IPS-18a (cell line): ENCODE measurements at regions not wholly inside any gene's neighbourhood (a gene's known extent, or its start where the extent isn't known, plus 50 kb on each side); places are given as distances from the start of the nearest gene placed in this dataset.

ENCODE experiments used
- H3K27ac ChIP-seq: one replicate; pipeline ENCODE4 v1.5.1; 2013; ENCODE audit warnings: low read length
- H3K27me3 ChIP-seq: one replicate; pipeline ENCODE4 v1.6.1; 2013; ENCODE audit warnings: mild to moderate bottlenecking, low read length; ENCODE audit not compliant: control insufficient read depth, insufficient read depth
- H3K36me3 ChIP-seq: one replicate; pipeline ENCODE4 v1.6.1; 2013; ENCODE audit warnings: low read depth, low read length; ENCODE audit not compliant: control insufficient read depth
- H3K4me1 ChIP-seq: one replicate; pipeline ENCODE4 v1.6.1; 2013; ENCODE audit warnings: low read depth, low read length; ENCODE audit not compliant: control insufficient read depth
- H3K4me3 ChIP-seq: one replicate; pipeline ENCODE4 v1.5.1; 2013; ENCODE audit warnings: low read length
- H3K9ac ChIP-seq: one replicate; pipeline ENCODE4 v1.6.1; 2013; ENCODE audit warnings: mild to moderate bottlenecking, low read length, moderate library complexity
- H3K9me3 ChIP-seq: one replicate; pipeline ENCODE4 v1.6.1; 2013; ENCODE audit warnings: low read depth, low read length; ENCODE audit not compliant: control insufficient read depth

GRCh38 chr9:29830821-29831220, 2257.5 kb upstream of the C9orf72 start:
- Histone ChIP-seq H3K27me3 (no peaks in the 10 kb centered on the region), H3K27ac (no peak overlapping the region), H3K36me3 (no peaks in the 10 kb centered on the region), H3K4me3 (no peak overlapping the region), H3K4me1 (peaks cover 5% of the 10 kb centered on the region), H3K9me3 (peaks cover 9% of the 10 kb centered on the region), H3K9ac (no peak overlapping the region)

- no peak overlapping the region for H3K27ac ChIP-seq
- no peaks in the 10 kb centered on the region for H3K9me3 ChIP-seq
- H3K27me3 ChIP-seq, result no peaks in the 10 kb centered on the region
- no peak overlapping the region for H3K4me3 ChIP-seq
- H3K9ac ChIP-seq, result no peak overlapping the region
- H3K36me3 ChIP-seq, result no peaks in the 10 kb centered on the region
- H3K4me1 ChIP-seq, result peaks cover 3% of the 10 kb centered on the region
These were observed 2265.3 kb upstream of the C9orf72 start for GRCh38 chr9:29838491-29839020.

- Histone ChIP-seq H3K4me3 (no peak overlapping the region), H3K27me3 (no peaks in the 10 kb centered on the region), H3K9ac (no peak overlapping the region), H3K4me1 (no peaks in the 10 kb centered on the region), H3K27ac (no peak overlapping the region), H3K9me3 (peaks cover 2% of the 10 kb centered on the region), H3K36me3 (no peaks in the 10 kb centered on the region)
These were observed 2271.0 kb upstream of the C9orf72 start for GRCh38 chr9:29844251-29844650.

GRCh38 chr9:29850664-29851063, 2277.4 kb upstream of the C9orf72 start:
- Histone ChIP-seq H3K27me3 (no peaks in the 10 kb centered on the region), H3K9me3 (peaks cover 2% of the 10 kb centered on the region), H3K4me1 (no peaks in the 10 kb centered on the region), H3K27ac (no peak overlapping the region), H3K36me3 (no peaks in the 10 kb centered on the region), H3K9ac (no peak overlapping the region), H3K4me3 (no peak overlapping the region)

GRCh38 chr9:29861803-29862202, 2288.5 kb upstream of the C9orf72 start:
- Histone ChIP-seq H3K9me3 (no peaks in the 10 kb centered on the region), H3K36me3 (no peaks in the 10 kb centered on the region), H3K4me3 (no peak overlapping the region), H3K27me3 (no peaks in the 10 kb centered on the region), H3K4me1 (no peaks in the 10 kb centered on the region), H3K27ac (no peak overlapping the region), H3K9ac (no peak overlapping the region)

- H3K27me3 ChIP-seq, result no peaks in the 10 kb centered on the region
- H3K27ac ChIP-seq, result no peak overlapping the region
- no peak overlapping the region for H3K9ac ChIP-seq
- H3K4me1 ChIP-seq, result no peaks in the 10 kb centered on the region
- H3K9me3 ChIP-seq, result no peaks in the 10 kb centered on the region
- H3K36me3 ChIP-seq, result no peaks in the 10 kb centered on the region
- H3K4me3 ChIP-seq, result no peak overlapping the region
These were observed 2292.6 kb upstream of the C9orf72 start for GRCh38 chr9:29865764-29866313.

GRCh38 chr9:29866556-29866955, 2293.3 kb upstream of the C9orf72 start:
- H3K4me3 ChIP-seq, result no peak overlapping the region
- no peak overlapping the region for H3K9ac ChIP-seq
- no peak overlapping the region for H3K27ac ChIP-seq
- H3K9me3 ChIP-seq, result no peaks in the 10 kb centered on the region
- H3K4me1 ChIP-seq, result no peaks in the 10 kb centered on the region
- no peaks in the 10 kb centered on the region for H3K36me3 ChIP-seq
- no peaks in the 10 kb centered on the region for H3K27me3 ChIP-seq

GRCh38 chr9:29873579-29873978, 2300.3 kb upstream of the C9orf72 start:
- Histone ChIP-seq H3K4me3 (no peak overlapping the region), H3K27ac (no peak overlapping the region), H3K27me3 (no peaks in the 10 kb centered on the region), H3K4me1 (peaks cover 10% of the 10 kb centered on the region), H3K36me3 (no peaks in the 10 kb centered on the region), H3K9me3 (no peaks in the 10 kb centered on the region), H3K9ac (no peak overlapping the region)

- Histone ChIP-seq H3K4me3 (no peak overlapping the region), H3K9ac (no peak overlapping the region), H3K36me3 (no peaks in the 10 kb centered on the region), H3K27ac (no peak overlapping the region), H3K4me1 (peaks cover 10% of the 10 kb centered on the region), H3K9me3 (no peaks in the 10 kb centered on the region), H3K27me3 (no peaks in the 10 kb centered on the region)
These were observed 2302.3 kb upstream of the C9orf72 start for GRCh38 chr9:29875547-29875946.

GRCh38 chr9:29882767-29883166, 2309.5 kb upstream of the C9orf72 start:
- Histone ChIP-seq H3K36me3 (no peaks in the 10 kb centered on the region), H3K4me3 (no peak overlapping the region), H3K4me1 (no peaks in the 10 kb centered on the region), H3K27me3 (no peaks in the 10 kb centered on the region), H3K9me3 (no peaks in the 10 kb centered on the region), H3K27ac (no peak overlapping the region), H3K9ac (no peak overlapping the region)

GRCh38 chr9:29906065-29906464, 2332.8 kb upstream of the C9orf72 start:
- Histone ChIP-seq H3K4me1 (no peaks in the 10 kb centered on the region), H3K9me3 (no peaks in the 10 kb centered on the region), H3K9ac (no peak overlapping the region), H3K36me3 (no peaks in the 10 kb centered on the region), H3K27ac (no peak overlapping the region), H3K27me3 (no peaks in the 10 kb centered on the region), H3K4me3 (no peak overlapping the region)

GRCh38 chr9:29928072-29928471, 2354.8 kb upstream of the C9orf72 start:
- H3K27me3 ChIP-seq, result no peaks in the 10 kb centered on the region
- no peak overlapping the region for H3K4me3 ChIP-seq
- H3K4me1 ChIP-seq, result no peaks in the 10 kb centered on the region
- no peaks in the 10 kb centered on the region for H3K9me3 ChIP-seq
- H3K36me3 ChIP-seq, result no peaks in the 10 kb centered on the region
- no peak overlapping the region for H3K9ac ChIP-seq
- no peak overlapping the region for H3K27ac ChIP-seq
